Aorta (tissue), 5 donors: ENCODE measurements at regions not wholly inside any gene's neighbourhood (a gene's known extent, or its start where the extent isn't known, plus 50 kb on each side); places are given as distances from the start of the nearest gene placed in this dataset.

ENCODE experiments used
- ATAC-seq: fragments of 200-7000 bp; cut with Tn5 transposase; one replicate; pipeline ENCODE4 v1.9.1; 2022; ENCODE audit warnings: moderate library complexity; ENCODE audit not compliant: low FRiP score
- DNase-seq, 2 donors: peaks; one replicate each; pipeline ENCODE4 v3.0.0-alpha.2; 2020
- H3K27ac ChIP-seq, 2 donors: one replicate each; pipeline ENCODE4 v1.5.1; 2013; ENCODE audit warnings: low read length in 2 of 2, mild to moderate bottlenecking in 2 of 2, moderate library complexity in 2 of 2, control low read depth in 1 of 2, inconsistent platforms in 1 of 2, low read depth in 1 of 2
- H3K27me3 ChIP-seq, 2 donors: one replicate each; pipeline ENCODE4 v1.6.1; 2013; ENCODE audit warnings: control low read depth in 1 of 2, low read length in 1 of 2, mild to moderate bottlenecking in 1 of 2, moderate library complexity in 1 of 2; ENCODE audit not compliant: insufficient read depth in 2 of 2, control insufficient read depth in 1 of 2
- H3K36me3 ChIP-seq, 2 donors: one replicate each; pipeline ENCODE4 v1.6.1; 2013; ENCODE audit warnings: control low read depth in 1 of 2, low read length in 1 of 2, mild to moderate bottlenecking in 1 of 2; ENCODE audit not compliant: insufficient read depth in 2 of 2, control insufficient read depth in 1 of 2
- H3K4me1 ChIP-seq, 2 donors: one replicate each; pipeline ENCODE4 v1.6.1; 2013; ENCODE audit warnings: low read length in 2 of 2, control low read depth in 1 of 2, mild to moderate bottlenecking in 1 of 2, moderate library complexity in 1 of 2; ENCODE audit not compliant: insufficient read depth in 2 of 2, control insufficient read depth in 1 of 2
- H3K4me3 ChIP-seq, 2 donors: one replicate each; pipeline ENCODE4 v1.5.1; 2013; ENCODE audit warnings: low read length in 2 of 2, control low read depth in 1 of 2, mild to moderate bottlenecking in 1 of 2
- H3K9me3 ChIP-seq: one replicate; pipeline ENCODE4 v1.6.1; 2013; ENCODE audit warnings: mild to moderate bottlenecking, low read length; ENCODE audit not compliant: control insufficient read depth
- WGBS, 2 donors: extraction: QIAGEN DNeasy Blood & Tissue Kit; methylation state at CpG; one replicate each; pipeline ENCODE4 v1.1.7; 2013; 5-methylcytosine and 5-hydroxymethylcytosine counted together
- intact Hi-C, 2 donors: fragments of 100-400 bp; cut with DNase I; formaldehyde crosslinking; loops; one replicate each; pipeline versions ENCODE4 v1.14.2 to v1.15.0; 2022
- donor health status: healthy with polysubstance abuse.
- donor health status: Bipolar disorder and iron deficiency.
- donor health status: DM: no; HTN: no; CAD: no.
- donor health status: DM: no; HTN: no; CAD: no.
- donor health status: DM: yes; HTN: yes; CAD: no.

DNA sequence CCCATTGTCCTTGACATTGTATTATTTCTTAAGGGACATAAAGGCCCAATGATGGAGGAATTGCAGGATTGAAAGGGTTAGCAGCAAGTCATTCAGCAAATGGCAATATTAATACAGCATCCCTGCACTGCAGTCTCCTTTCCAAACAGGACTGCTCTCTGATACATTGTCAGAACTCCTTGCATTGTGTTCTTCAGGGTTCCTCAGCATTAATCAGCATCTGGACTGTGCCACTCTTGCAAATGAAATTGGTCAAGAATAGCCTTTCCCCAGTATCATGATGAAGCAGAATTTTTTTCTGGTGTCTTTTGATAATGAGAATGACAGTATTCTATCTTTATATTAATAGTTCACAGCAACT is 272.6 kb upstream of the HAND2 start:
- H3K36me3 ChIP-seq: no peaks in the 10 kb centered on the region
- no peak overlapping the region for H3K27ac ChIP-seq
- H3K4me3 ChIP-seq: no peak overlapping the region
- H3K9me3 ChIP-seq: no peaks in the 10 kb centered on the region
- H3K27me3 ChIP-seq: no peaks in the 10 kb centered on the region
- no peaks in the 10 kb centered on the region for H3K4me1 ChIP-seq
- ATAC-seq: no peak
- intact Hi-C loops: no loop called here
- no peak for DNase-seq

DNA sequence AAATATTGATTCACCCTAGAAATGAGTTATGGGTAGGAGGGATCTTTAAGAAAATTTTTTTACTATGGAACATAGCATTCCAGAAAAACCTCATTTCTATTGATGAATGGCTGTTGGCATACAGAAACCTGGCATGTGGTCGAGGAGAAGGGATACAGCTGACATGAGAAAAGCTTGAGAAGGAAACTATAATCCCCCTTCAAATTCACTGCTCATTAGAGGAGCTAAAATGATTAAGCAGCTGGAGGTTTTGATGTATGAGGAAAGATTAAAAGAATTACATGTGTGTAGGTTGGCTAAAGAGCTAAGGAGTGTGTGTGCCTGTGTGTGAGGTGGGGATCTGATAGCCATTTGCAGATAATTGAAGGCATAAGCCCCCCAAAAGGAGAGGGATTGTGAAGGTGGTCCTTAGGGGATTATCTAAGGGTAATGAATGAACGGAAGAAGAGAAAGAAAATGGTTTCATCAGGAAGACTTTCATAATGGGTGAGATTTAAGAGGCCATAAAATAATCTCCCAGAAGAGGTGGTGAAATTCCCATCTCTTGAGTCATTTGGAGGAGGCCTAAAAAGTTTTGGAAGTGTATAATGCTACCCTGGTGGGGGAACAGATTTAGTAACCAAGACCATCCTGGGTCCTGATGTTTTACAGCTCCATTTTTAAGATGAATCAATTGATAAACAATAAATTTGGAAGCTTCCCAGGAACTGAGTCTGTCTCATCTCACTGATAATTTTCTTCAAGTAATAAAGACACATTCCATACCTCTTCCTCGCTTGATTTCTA is 272.0 kb upstream of the HAND2 start:
- Histone ChIP-seq H3K4me1 (no peaks in the 10 kb centered on the region), H3K4me3 (no peak overlapping the region), H3K27me3 (no peaks in the 10 kb centered on the region), H3K27ac (no peak overlapping the region), H3K36me3 (no peaks in the 10 kb centered on the region), H3K9me3 (no peaks in the 10 kb centered on the region)
- no peak for DNase-seq
- intact Hi-C loops: no loop called here
- no peak for ATAC-seq
- 71 to 72% methylated on average over 3 of the region's 3 CpGs for WGBS, 2 donors

DNA sequence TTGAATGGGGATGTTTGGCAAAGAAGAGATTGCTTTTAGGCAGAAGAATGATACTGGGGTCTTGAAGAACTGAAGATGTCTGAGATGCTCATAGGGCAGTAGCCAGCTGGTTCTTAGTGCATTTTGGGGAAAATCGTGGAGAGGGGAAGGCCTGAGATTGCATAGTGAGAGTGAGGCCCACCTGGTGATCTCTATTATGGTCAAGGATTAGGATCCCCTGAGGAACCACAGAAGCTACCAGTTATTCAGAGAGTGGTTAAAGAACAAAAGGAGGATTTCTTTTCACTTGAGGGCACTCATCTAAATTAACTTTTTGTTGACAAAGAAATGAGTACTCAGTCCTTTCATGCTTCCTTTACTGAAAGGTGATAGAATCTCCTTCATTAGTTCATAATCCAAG is 271.3 kb upstream of the HAND2 start:
- Histone ChIP-seq H3K27ac (no peak overlapping the region), H3K4me3 (no peak overlapping the region), H3K27me3 (no peaks in the 10 kb centered on the region), H3K4me1 (no peaks in the 10 kb centered on the region), H3K9me3 (no peaks in the 10 kb centered on the region), H3K36me3 (no peaks in the 10 kb centered on the region)
- DNase-seq (no peak), ATAC-seq (no peak)
- intact Hi-C loops: no loop called here
- 72 to 76% methylated on average over 1 of the region's 1 CpG for WGBS, 2 donors

DNA sequence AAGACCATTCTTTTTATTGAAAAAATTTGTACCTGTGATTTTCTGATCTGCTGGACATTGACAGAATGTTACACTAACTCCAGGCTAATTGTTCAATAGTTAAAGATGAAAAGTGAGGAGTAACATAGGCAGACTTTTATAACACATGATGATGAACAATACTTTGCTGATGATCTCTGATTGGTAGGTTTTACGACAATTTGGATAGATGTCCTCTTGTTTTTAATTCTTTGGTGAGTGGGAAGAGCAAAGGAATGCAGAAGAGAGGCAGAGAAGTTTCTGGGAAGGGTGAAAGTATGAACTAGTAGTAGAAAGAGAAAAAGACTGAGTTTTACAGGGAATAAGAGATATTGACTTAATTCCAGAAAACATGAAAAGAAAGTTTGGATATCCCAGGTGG is 267.3 kb upstream of the HAND2 start:
- Histone ChIP-seq H3K27me3 (no peaks in the 10 kb centered on the region), H3K36me3 (no peaks in the 10 kb centered on the region), H3K27ac (no peak overlapping the region), H3K9me3 (no peaks in the 10 kb centered on the region), H3K4me3 (no peak overlapping the region), H3K4me1 (no peaks in the 10 kb centered on the region)
- 89 to 92% methylated on average over 1 of the region's 1 CpG for WGBS, 2 donors
- DNase-seq: no peak
- ATAC-seq: no peak
- intact Hi-C loops: no loop called here

DNA sequence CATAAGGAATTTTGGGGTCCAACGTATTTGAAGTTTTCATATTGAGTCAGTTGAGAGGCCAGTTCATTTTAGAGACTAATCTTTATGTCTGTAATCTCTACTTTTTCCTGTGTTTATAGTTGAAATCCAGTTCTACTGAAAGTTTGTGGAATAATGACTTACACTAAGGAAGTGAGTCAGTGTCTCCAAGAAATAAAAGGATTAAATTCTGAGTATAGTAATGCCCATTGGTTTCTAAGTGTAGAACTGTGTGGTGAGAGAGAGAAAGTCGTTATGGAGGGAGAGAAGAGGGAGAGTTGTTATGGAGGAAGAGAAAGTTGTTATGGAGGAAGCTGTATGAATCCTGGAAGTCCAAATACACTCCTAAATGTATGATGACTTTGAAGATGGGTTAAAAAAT is 264.6 kb upstream of the HAND2 start:
- no peaks in the 10 kb centered on the region for H3K4me1 ChIP-seq
- 44 to 56% methylated on average over 2 of the region's 2 CpGs for WGBS, 2 donors
- intact Hi-C loops: no loop called here
- no peak for ATAC-seq
- H3K9me3 ChIP-seq: no peaks in the 10 kb centered on the region
- no peak overlapping the region for H3K4me3 ChIP-seq
- H3K27ac ChIP-seq: no peak overlapping the region
- DNase-seq: no peak
- H3K36me3 ChIP-seq: no peaks in the 10 kb centered on the region
- no peaks in the 10 kb centered on the region for H3K27me3 ChIP-seq

DNA sequence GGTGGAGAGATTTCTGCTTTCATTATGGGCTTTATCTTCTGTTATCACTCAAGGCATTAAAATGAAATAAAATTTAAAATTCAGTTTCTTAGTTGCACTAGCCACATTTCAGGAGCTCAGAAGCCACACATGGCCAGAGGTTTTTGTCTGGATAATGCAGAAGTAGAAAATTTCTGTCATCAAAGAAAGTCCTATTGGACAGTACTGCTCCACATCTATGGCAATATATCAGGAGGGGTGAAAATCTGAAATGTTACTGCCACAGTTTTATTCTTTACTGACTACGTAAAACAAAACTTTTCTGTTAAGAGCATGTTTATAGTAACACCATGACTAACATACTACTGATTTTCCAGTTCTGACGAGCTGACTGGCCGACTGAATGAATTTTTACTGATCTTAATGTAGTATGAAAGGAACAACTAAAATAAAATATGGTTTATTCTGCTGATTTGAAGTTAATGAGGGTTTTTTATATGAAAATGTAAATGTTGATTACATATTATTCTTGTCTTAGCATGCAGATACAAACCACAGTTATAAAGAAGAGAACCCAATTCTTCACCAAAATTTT is 264.0 kb upstream of the HAND2 start:
- Histone ChIP-seq H3K9me3 (no peaks in the 10 kb centered on the region), H3K36me3 (no peaks in the 10 kb centered on the region), H3K27ac (no peak overlapping the region), H3K27me3 (no peaks in the 10 kb centered on the region), H3K4me1 (no peaks in the 10 kb centered on the region), H3K4me3 (no peak overlapping the region)
- DNase-seq: no peak
- no peak for ATAC-seq
- intact Hi-C loops: no loop called here
- WGBS, 2 donors: 44 to 46% methylated on average over 3 of the region's 3 CpGs

DNA sequence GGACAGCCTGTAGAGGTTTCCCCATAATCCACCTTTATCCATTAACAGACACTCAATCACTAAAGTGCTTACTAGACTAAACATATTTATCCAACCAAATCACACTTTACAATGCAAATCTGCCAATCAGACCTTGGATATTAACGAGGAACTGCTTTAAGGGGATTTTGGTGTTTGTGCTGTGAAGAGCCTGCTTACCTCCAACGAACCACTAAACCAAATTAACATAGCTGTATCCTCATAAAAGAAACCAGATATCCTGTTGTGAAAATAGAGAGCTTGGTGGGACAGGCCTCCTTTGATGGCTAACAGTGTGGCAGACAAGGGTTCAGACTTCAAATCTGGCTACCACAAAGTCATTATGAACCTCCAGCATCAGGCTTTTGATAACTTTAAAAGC is 252.6 kb upstream of the HAND2 start:
- DNase-seq (no peak), ATAC-seq (no peak)
- H3K36me3 ChIP-seq: no peaks in the 10 kb centered on the region
- no peaks in the 10 kb centered on the region for H3K4me1 ChIP-seq
- WGBS, 2 donors: 77 to 81% methylated on average over 2 of the region's 2 CpGs
- no peaks in the 10 kb centered on the region for H3K9me3 ChIP-seq
- no peaks in the 10 kb centered on the region for H3K27me3 ChIP-seq
- H3K4me3 ChIP-seq: no peak overlapping the region
- H3K27ac ChIP-seq: no peak overlapping the region
- intact Hi-C loops: no loop called here

DNA sequence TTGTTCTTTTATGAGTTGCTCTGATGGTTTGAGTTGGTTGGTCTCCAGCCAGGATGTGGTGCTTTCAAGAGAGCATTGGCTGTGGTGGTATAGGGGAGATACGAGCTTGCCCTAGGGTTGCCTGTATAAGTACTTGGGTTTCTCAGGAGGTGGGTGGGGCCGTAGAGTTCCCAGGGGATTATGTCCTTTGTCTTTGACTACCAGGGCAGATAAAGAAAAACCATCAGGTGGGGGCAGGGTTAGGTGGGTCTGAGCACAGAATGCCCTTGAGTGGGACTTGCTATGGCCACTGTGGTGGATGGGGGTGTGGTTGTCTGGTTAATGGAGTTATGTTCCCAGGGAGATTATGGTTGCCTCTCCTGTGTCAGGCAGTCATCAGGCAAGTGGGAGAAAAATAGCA is 247.9 kb upstream of the HAND2 start:
- WGBS, 2 donors: 92% methylated on average over 2 of the region's 2 CpGs
- Histone ChIP-seq H3K9me3 (no peaks in the 10 kb centered on the region), H3K27me3 (no peaks in the 10 kb centered on the region), H3K4me1 (no peaks in the 10 kb centered on the region), H3K4me3 (no peak overlapping the region), H3K27ac (no peak overlapping the region), H3K36me3 (no peaks in the 10 kb centered on the region)
- no peak for ATAC-seq
- intact Hi-C loops: loop anchor here in 1 of 2 donors (10.0 kb wide), 1 partner anchor 67 kb away; no protein-coding TSS in a partner anchor
- no peak for DNase-seq

DNA sequence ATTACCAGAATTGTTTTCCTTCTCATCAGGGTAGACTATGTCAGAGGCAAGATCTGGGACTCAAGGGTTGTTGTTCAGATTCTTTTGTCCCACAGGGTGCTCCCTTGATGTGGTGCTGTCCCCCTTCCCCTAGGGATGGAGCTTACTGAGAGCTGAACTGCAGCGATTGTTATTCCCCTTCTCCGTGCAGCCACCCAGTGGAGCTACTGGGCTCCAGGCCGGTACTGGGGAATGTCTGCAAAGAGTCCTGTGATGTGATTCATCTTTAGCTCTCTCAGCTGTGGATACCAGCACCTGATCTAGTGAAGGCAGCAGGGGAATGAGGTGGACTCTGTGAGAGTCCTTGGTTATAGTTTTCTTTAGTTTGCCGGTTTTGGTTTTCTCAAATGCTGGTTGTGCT is 247.4 kb upstream of the HAND2 start:
- H3K36me3 ChIP-seq: no peaks in the 10 kb centered on the region
- H3K27ac ChIP-seq: no peak overlapping the region
- no peak for DNase-seq
- intact Hi-C loops: loop anchor here in 1 of 2 donors (10.0 kb wide), 1 partner anchor 67 kb away; no protein-coding TSS in a partner anchor
- no peaks in the 10 kb centered on the region for H3K4me1 ChIP-seq
- H3K9me3 ChIP-seq: no peaks in the 10 kb centered on the region
- H3K27me3 ChIP-seq: no peaks in the 10 kb centered on the region
- 78 to 82% methylated on average over 4 of the region's 4 CpGs for WGBS, 2 donors
- no peak for ATAC-seq
- no peak overlapping the region for H3K4me3 ChIP-seq
